Superior temporal gyrus (tissue), 1 donor: ENCODE measurements at regions not wholly inside any gene's neighbourhood (a gene's known extent, or its start where the extent isn't known, plus 50 kb on each side); places are given as distances from the start of the nearest gene placed in this dataset.
A peak's percentile ranks its signal among the peaks of the same experiment; 100 is the strongest.

Source experiments
- DNase-seq: peaks from one replicate; pipeline ENCODE4 v3.0.0-alpha.2; 2016; ENCODE audit errors: extremely low spot score

DNA sequence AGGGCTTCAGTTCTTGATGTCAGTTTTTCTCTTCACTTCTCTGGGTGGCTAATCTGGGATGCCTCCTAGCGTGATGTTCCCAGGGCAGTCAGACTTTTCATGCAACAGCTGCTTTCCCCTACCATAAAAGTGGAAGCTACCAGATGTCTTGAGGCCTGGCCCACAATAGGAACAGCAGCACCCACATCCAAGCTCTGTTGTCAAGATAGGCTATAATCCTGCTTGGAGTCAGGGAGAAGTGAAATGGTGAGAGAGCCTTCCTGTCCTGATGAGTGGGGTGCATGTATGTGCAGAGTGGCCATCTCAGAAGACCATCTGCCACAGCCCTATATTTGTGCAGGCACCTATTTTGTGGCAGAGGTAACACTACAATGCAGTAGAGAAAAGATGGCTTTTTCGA lies 108.0 kb downstream of the HTR5A start:
- no peak for DNase-seq

DNA sequence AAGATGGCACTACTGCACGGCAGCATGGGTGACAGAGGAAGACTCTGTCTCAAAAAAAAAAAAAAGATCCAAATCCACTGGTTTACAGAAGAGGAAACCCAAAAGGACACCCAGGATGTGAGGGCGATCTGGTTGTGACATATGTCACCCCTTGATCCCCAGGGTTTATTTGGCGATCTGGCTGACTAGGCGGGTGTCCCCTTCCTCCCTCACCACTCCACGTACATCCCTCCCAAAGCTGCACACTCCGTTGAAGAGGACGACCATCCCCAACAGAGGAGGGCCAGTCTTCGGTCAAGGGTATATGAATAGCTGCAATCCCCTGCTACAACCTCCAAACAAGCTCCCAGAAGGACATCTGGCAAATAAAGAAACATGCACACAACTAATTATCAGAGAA lies 111.6 kb downstream of the HTR5A start:
- DNase-seq: no peak

DNA sequence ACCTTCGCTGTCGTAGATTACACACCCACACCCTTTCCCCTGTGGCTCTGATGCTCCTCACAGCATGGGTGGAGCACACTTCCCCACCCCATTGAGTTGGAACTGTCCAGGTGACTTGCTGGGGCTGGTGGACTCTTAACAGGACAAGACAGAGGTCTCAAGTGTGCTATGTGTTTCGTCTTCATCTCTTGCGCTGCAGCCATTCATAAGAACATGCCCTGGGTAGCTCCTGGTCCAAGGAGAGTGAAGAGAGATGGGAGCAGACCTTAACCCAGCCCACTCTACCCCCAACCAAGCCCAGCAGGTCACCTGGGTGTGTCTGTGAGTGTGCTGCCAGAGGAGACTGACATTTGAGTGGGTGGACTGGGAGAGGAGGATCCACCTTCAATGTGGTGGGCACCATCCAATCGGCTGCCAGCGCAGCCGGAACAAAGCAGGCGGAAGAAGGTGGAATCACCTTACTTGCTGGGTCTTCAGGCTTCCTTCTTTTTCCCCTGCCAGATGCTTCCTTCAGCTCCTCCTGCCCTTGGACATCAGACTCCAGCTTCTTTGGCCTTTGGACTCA lies 112.4 kb downstream of the HTR5A start:
- DNase-seq: no peak

DNA sequence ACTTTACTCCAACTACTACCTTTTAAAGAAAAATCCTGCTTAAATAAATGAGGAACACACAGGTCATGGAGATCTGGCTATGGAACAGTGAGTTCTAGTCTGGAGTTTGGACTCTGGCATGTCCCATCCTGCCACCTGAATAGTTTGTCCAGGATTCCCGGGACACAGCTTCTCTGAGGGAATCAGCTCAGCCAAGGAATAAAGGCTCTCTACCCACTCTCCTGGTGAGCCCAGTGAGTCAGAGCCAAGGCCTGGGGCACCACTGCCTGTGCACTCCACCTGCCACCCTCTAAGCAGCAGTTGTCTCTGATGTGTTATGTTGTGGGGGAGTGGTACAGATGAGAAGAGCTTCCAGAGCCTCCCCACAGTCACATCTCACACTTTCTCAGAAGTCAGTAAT lies 113.5 kb downstream of the HTR5A start:
- DNase-seq: no peak

DNA sequence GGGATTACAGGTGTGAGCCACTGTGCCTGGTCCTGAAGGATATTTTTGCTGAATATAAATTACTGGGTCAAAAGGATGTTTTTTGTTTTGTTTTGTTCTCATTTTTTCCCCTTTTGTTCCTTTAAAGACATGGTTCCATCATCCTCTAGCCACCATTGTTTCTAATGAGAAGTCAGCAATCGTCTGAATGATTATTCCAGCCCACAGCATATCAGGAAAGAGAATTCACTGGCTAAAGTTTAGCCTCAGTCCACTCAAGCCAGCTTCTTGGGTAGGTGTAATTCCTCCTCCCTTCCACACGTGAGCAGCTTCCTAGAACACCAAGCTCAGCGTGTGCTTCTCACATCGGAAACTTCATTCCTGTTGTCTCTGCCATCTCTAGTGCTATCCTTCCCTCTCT lies 112.8 kb upstream of the INSIG1 start:
- DNase-seq: no peak

DNA sequence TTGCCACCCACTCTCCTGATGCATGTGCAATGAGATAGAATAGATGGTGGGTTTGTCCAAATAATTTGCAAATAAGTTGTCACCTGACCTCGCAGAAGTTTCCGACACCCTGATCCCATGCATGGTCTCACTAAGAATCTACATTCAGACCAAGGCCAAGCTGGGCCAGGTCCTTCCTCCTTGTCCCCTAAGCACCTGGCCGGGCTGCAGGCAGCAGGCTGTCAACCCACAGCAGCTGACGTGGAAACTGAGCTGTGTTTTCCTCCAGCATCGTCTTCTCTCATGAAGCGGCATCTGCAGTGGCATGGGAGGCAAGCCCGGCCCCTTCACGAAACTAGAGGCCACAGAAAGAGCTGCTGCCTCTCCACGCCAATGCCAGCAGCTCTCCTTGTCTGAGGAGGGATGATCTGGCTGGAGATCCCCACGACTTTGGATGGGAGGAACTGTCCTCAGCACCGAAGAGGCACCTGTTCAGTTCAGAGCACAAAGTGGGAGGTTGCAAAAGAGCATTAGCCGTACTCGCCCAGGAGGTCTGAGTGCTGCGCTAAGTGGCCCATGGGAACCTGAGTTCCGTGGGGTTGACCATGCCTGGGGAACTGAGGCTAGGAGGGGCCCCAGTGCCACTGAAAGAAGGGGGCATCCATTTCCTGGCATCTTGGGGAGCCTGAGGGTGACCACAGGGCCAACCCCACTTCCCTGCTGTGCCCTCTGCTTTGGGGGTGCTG lies 110.5 kb upstream of the INSIG1 start:
- DNase-seq: no peak

DNA sequence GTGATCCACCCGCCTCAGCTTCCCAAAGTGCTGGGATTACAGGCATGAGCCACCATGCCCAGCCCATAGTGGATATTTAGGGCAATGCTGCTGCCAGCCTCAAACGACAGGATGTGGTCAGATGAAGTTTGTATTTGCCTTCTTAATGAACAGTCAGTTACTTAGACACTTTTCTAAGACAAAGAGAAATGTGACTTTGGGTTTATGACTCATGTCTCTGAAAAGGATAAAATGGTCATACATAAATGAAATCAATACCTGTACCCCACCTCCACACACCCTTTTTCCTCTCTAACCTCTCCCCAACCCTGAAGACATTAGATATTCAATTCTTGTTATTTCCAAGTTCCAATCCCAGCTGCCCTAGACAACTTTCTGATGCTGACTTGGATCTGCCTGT lies 109.3 kb upstream of the INSIG1 start:
- no peak for DNase-seq

DNA sequence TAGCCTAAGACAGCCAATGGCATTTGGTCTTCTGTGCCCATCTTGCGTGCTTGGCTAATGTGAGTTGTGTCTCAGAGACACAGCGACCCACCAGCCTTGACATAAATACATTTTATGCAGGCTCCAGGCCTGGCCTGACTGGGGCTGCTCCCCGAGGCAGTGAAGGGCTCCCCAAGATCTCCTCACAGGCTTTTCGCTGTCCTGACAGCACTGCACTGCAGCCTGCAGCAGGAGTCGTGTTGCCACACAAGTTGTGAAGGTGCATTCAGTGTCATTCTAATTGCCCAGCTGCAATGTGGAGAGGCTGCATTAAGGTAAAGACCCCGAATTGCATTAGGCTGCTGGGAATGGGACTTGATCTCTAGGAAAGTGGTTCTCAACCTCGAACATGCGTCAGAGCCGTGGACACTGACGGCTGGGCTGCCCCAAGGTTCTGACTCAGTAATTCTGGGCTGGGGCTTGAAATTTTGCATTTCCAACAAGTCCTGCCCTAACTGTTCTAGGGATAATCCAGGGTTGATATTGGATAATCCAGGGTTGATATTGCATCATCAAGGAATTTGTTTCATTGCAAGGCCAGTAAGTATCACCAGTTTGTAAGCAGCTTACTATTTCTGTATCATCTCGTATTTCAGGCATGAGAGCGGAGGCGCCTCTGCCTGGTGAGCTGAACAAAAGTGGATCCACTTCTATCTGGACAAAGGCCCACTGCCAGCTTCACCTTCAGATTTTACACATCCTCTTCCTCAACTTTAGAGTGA lies 108.7 kb upstream of the INSIG1 start:
- no peak for DNase-seq

DNA sequence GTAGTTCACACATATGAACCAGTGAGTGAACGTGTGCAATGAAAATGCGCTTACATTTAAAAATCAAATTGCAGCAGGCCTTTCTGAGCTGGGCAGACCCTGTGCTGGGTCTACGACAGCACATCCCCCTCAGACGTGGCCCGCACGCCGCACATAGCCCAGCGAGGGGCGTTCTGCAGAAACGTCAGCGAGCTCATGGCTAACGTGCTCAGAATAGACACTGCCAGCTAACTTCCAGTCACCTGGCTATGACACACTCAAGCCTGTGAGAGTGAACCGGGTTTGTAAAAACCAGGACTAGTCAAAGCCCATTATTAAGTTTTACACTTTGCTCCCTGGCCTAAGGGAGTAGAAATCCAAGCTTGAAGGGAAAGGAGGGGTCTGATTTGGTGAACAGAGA lies 108.1 kb upstream of the INSIG1 start:
- no peak for DNase-seq

DNA sequence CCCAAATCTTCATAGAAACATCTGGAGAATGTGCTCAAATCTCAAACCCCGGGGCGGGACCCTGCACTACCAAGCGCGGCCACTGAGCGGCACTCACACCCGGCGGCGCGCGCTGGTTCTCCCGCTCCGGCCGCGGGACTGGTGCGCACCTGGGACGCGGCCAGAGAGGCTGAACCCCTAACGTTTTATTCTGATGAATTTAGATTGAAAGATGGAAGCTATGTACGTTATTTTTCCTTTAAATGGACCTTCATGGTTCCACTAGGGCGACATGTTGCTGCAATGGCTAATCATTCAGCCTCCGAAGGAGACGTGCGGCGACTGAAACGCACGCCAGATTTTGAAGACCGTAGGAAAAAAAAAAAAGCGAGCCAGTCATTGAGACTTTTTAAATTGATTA lies 107.0 kb upstream of the INSIG1 start:
- peak; percentile 38 for DNase-seq

DNA sequence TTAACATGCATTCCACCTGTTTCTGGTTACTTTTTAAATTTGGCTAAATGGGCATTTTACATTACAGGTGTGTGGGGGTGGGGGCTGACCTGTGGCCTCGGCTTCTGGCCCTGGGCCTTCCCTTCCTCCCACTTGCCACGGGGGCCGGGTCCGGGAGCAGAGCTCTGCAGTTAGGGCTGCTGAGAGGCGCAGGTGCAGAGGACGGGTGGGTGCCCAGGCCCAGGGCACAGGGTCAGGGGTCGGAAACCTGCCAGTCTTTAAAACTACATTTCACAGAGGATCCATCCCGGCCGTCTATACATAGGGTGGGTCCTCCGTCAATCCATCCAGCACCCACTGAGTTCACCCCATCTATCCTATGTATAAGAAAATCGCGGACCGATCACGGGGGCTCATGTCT lies 106.5 kb upstream of the INSIG1 start:
- no peak for DNase-seq

DNA sequence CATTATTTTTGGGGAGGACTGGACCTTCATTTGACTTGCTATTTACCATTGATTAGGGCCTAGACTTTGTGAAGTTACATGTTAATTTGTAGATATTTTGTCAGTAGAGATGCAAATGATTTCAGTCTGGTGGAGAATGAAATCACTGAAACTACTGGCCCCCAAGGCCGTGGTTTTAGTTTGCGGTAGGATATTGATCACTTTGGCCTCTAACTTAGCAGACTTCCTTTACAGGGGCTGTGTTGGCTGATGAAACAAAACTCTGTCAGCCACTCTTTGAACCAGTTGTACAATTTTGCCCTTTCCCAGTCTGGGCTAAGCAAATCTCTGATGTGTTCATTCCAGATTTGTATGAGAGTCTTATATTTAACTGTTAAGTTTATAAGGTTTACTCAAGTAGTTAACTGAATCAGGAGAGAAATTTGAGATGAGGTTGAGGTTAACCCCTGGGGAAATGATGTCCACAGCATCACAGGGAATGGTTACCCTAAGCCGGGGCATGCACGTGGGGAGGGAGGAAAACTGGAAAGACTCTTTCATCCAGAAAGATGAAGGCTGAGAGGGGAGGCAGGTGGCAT lies 105.7 kb upstream of the INSIG1 start:
- no peak for DNase-seq

DNA sequence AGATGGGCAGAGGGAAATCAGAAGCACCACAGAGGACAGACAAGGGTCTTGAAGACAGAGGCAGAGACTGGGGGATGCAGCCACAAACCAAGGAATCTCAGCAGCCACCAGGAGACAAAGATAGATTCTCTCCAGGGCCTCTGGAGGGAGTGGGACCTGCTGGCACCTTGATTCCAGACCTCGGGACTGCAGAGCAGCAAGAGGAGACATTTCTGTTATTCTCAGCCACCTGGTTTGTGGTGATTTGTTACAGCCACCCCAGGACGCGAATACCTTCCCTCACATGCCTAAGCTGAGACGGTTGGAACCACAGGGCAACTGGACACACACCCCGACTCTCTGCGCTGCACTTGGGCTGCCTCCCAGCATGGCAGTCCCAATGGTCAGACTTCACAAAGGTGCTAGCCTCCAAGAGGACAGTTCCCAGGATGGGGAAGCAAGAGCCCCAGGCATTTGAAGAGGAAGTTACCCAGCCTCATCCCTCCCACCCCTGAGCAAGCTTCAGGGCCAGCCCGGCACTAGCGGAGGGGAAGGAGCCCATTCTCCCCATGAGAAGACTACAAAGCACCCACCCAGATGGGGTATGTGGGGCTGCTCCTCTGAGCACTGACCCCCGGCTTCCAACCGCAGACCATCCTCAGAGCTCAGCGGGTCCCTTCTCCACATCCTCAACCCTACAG lies 104.6 kb upstream of the INSIG1 start:
- DNase-seq: no peak

DNA sequence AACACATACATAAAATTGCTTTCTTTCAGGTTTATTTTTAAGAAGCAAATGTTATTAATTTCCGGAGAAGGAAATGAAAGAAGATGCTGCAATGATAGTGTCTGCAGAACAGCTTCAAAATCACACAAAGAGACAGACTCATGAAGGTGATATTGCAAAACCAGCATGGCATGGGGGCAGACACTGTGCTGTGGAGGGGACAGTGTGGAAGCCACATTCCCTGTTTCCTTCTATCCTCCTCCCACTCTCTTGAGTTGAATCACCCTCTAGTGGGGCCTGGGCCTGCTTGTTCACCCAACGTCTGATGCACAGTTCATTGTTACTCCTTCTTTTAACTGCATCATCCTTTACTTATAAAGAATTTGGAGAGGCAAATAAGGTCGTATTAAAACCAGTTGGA lies 104.0 kb upstream of the INSIG1 start:
- DNase-seq: no peak

DNA sequence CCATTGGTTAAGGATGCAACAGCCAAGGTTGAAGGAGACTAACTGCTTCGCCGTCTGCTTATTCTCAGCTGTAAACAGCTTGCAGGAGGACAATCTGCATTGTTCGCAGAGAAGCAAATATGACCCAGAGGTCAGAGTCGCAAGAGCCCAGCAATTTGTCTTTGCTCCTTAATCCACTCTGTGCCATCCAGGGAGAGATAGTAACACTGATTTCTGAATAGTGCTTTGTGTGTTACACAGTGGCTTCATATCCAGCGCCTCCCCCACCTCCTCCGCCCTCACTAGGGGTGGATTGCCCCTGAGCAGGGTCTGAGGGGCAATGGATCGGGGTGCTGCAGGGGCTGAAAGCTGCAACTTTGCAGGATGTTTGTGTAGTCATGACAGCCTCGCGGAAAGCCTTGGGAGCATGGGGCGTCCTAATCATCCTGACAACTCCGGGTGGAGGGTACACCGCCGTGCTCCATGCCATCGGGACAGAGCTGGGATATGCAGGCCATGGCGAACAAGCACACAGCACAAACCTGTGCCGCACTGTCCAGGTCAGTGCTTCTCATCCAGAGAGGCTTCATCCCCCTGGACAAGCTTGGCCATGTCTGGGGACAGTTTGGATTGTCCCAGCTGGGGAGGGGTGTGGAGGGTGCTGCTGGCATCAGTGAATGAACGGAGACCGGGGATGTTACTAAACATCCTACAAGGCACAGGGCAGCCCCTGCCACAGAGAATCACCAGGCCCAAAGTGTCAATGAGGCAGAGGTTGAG lies 103.1 kb upstream of the INSIG1 start:
- no peak for DNase-seq

DNA sequence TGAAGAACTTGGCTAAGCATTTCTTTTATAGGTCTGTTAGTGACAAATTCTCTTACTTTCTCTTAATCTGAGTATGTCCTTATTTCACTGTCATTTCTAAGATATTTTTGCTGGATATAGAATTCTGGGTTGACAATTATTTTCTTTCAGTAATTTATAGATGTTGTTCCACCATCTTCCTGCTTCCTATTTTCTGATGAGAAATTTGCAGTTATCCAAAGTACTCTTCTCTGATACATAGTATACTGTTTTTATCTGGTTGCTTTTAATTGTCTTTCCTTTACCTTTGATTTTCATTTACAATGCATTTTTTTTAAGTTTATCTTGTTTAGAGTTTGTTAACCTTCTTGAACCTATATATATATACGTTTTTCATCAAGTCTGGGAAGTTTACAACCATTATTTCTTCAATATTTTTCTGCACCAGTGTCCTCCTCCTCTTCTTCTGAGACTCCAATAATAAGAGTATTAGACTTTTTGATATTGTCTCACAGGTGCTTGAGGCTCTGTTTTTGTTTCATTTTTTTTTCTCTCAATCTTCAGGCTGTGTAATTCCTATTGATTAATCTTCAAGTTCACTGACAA lies 101.6 kb upstream of the INSIG1 start:
- DNase-seq: no peak

DNA sequence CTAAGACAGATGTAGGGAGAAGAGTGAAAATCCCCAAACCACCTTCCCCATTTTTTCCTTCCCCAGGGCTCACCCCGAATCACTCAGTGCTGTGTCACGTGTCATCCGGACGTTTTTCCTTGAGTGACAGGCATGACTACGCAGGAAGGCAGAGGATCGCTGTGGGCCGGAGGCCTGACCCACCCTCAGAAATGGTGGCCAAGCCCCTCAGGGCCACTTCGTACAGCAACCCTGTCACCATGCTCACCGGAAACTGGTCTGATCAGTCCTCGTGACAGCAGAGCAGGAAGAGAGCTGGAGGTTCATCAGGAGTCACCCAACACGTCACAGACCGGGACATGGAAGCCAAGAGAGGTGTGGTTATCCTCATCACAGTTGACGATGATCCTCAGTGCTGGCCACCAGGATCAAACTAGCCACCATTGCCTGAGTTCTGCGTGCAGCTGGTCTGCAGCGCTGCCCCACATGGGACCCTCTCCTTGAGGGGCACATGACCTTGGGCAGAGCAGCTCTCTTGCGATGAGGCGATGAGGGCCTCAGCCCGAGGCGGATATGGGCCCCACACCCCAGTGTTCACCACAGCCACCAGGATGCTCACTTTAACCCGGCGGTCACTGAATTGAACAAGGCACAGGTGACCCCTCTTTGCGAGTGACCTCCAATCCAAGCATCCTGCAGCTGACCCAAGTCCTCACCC lies 99.3 kb upstream of the INSIG1 start:
- no peak for DNase-seq

DNA sequence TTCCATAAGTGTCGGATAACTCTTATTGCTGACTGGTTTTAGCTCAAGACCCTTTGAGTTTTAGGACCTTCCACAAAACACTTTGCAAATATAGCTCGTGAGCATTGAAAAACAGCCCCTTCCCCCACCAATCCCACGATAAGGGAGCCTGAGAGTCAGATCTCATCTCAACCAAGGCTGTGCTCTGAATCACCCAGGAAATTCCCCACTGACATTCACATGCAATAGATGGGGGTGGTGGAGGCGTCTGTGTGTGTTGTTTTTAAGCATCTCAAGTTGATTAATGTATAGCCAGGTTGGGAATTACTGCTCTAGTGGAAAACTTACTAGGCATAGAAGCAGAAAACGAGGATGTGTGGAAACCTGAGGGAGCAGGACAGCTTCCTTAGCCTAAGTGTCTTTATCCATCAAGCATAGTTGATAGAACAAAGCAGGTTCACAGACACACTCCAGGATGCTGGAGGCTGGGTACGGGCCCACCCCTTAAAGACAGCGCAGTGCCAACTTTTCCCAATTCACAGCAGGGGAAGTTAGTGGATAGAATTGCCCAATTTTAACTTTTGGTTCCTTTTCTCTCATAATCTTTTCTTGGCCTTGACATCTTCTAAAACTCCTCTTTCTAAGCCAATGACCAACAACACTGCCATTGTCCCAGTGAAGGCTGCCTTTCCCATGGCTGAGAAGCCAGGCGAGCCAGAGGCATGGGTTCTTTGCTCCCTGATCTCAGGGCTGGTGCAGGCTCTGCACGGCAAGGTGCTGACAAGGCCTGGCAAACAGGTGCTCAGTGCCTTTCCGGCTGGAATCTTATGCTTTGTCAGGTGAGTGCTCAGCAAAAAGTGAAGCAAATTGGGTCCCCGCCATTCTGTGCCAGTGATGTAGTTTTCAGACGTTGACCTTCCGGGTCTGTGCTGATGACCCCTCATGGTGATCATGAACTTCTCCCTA lies 98.5 kb upstream of the INSIG1 start:
- DNase-seq: no peak

DNA sequence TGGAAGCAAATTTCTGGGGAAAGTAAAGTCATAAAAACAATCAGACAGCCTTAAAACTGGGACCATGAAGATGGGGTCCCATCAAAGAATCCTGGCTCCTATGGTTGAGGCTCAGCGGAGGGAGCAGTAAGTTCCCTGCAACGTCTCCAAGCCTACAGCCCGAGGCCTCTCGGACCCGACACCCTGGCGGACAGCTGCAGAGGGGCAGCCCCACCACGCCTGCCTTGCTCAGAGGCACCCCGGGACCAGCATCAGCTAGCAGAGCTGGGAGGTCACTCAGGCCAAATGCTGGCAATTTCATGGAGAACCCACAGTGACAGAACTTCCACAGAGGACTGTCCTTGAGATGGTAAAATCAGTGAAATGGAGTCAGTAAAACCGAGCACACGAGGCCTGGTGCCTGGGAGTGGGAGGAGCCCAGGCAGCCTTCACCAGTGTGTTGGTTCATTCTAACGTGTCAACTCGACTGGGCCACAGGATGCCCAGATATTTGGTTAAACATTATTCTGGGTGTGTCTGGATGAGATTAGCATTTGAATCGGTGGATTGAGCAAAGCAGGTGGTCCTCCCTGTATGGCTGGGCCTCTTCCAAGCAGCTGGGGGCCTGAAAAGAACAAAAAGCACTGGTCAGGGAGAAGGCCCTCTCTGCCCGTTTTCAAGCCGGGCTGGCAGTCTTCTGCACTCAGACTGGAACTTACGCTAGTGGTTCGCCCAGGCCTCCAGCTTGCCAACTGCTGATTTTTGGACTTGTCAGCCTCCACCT lies 96.2 kb upstream of the INSIG1 start:
- DNase-seq: no peak
